H1 (cell line): ENCODE measurements at regions not wholly inside any gene's neighbourhood (a gene's known extent, or its start where the extent isn't known, plus 50 kb on each side); places are given as distances from the start of the nearest gene placed in this dataset.

Source experiments
- CTCF ChIA-PET: fragments of 300-600 bp; sonication (Branson Sonifier 250); formaldehyde crosslinking; loops from one replicate; lab custom pipeline; 2021; ENCODE audit not compliant: partially characterized antibody; lab: Charles Lee
- POLR2A ChIA-PET: fragments of 300-600 bp; sonication (Branson Sonifier 250); formaldehyde crosslinking; loops from one replicate; lab custom pipeline; 2021; ENCODE audit warnings: inconsistent platforms; ENCODE audit not compliant: partially characterized antibody; lab: Charles Lee
- DNase-seq, 2 experiments: peaks; one replicate each; pipeline versions ENCODE4 v3.0.0 to v3.0.0-alpha.2; 2010 to 2022; ENCODE audit warnings: low spot score in 2 of 2, low read depth in 1 of 2, mixed read lengths in 1 of 2
- FAIRE-seq: peaks from 2 replicates; lab custom pipeline; 2011; peaks lifted over from hg19 to GRCh38; lab: Jason Lieb, UNC
- H2AFZ ChIP-seq: 2 replicates; pipeline ENCODE4 v1.8.1; 2012; ENCODE audit warnings: low read length, inconsistent platforms
- H2AK5ac ChIP-seq: 2 replicates; pipeline ENCODE4 v1.6.1; 2013; ENCODE audit warnings: low read depth, low read length
- H2BK120ac ChIP-seq: replicated peaks from 2 replicates; pipeline ENCODE3; 2013; ENCODE audit warnings: low read depth, low read length, inconsistent platforms
- H2BK12ac ChIP-seq: 2 replicates; pipeline ENCODE4 v1.6.1; 2013; ENCODE audit warnings: low read depth, low read length
- H2BK15ac ChIP-seq: 2 replicates; pipeline ENCODE4 v1.6.1; 2013; ENCODE audit warnings: low read length
- H2BK20ac ChIP-seq: 2 replicates; pipeline ENCODE4 v1.6.1; 2013; ENCODE audit warnings: low read length
- H2BK5ac ChIP-seq: 2 replicates; pipeline ENCODE4 v1.6.1; 2013; ENCODE audit warnings: low read depth, low read length
- H3K14ac ChIP-seq: 2 replicates; pipeline ENCODE4 v1.6.1; 2013; ENCODE audit warnings: inconsistent platforms; ENCODE audit not compliant: insufficient read length
- H3K18ac ChIP-seq: 2 replicates; pipeline ENCODE4 v1.6.1; 2013; ENCODE audit warnings: low read length; ENCODE audit errors: extremely low read depth
- H3K23ac ChIP-seq: 2 replicates; pipeline ENCODE4 v1.6.1; 2013; ENCODE audit warnings: inconsistent platforms; ENCODE audit not compliant: insufficient read length
- H3K23me2 ChIP-seq: 2 replicates; pipeline ENCODE4 v1.6.1; 2013; ENCODE audit warnings: low read depth, low read length
- H3K27ac ChIP-seq: 2 replicates; pipeline ENCODE4 v1.6.1; 2011; ENCODE audit warnings: low read depth, low read length, inconsistent platforms
- H3K27me3 ChIP-seq, 4 experiments: replicated peaks in 1 of 4; 1 replicate in 1 of 4; 2 replicates in 3 of 4; pipeline versions ENCODE4 v1.6.1 to v1.8.1; 2011 to 2013; ENCODE audit warnings: low read length in 3 of 4, mild to moderate bottlenecking in 3 of 4, inconsistent platforms in 2 of 4, mixed read lengths in 2 of 4, moderate library complexity in 1 of 4; ENCODE audit not compliant: control insufficient read depth in 3 of 4, insufficient read depth in 3 of 4; ENCODE audit errors: extremely low read depth in 1 of 4
- H3K36me3 ChIP-seq, 4 experiments: 2 replicates each; pipeline versions ENCODE4 v1.6.1 to v1.8.1; 2011 to 2013; ENCODE audit warnings: mild to moderate bottlenecking in 4 of 4, low read length in 3 of 4, moderate library complexity in 2 of 4, control low read depth in 1 of 4, inconsistent platforms in 1 of 4; ENCODE audit not compliant: insufficient read depth in 4 of 4, control insufficient read depth in 2 of 4
- H3K4ac ChIP-seq: replicated peaks from 2 replicates; pipeline ENCODE3; 2013; ENCODE audit warnings: low read length, low read depth, mixed read lengths, inconsistent platforms; ENCODE audit not compliant: insufficient read length
- H3K4me1 ChIP-seq, 4 experiments: replicated peaks in 1 of 4; 1 replicate in 1 of 4; 2 replicates in 3 of 4; pipeline versions ENCODE4 v1.6.1 to v1.8.1; 2011 to 2013; ENCODE audit warnings: low read length in 3 of 4, inconsistent platforms in 2 of 4, mixed read lengths in 1 of 4; ENCODE audit not compliant: insufficient read depth in 4 of 4, control insufficient read depth in 3 of 4
- H3K4me2 ChIP-seq, 2 experiments: 2 replicates each; pipeline versions ENCODE4 v1.6.1 to v1.8.1; 2011 to 2013; ENCODE audit warnings: low read depth in 2 of 2, low read length in 2 of 2, control low read depth in 1 of 2, inconsistent platforms in 1 of 2, mild to moderate bottlenecking in 1 of 2; ENCODE audit not compliant: insufficient read depth in 1 of 2
- H3K4me3 ChIP-seq, 4 experiments: fragments of 200-600, 300-600 bp in 1 of 4; sonication (generic), shearing (Covaris generic), sonication (Bioruptor Twin) in 1 of 4; 2 replicates each; pipeline versions ENCODE4 v1.5.1 to v1.8.1; 2011 to 2016; ENCODE audit warnings: low read length in 4 of 4, low read depth in 3 of 4, control low read depth in 2 of 4, inconsistent platforms in 2 of 4, mild to moderate bottlenecking in 2 of 4, mixed read lengths in 1 of 4, moderate library complexity in 1 of 4; ENCODE audit not compliant: insufficient read depth in 2 of 4; ENCODE audit errors: extremely low read depth in 1 of 4
- H3K56ac ChIP-seq: replicated peaks from 2 replicates; pipeline ENCODE3; 2013; ENCODE audit warnings: low read depth, mild to moderate bottlenecking, mixed read lengths, low read length, inconsistent platforms; ENCODE audit not compliant: insufficient read length
- H3K79me1 ChIP-seq: 2 replicates; pipeline ENCODE4 v1.6.1; 2013; ENCODE audit warnings: low read depth, low read length, control low read depth
- H3K79me2 ChIP-seq, 2 experiments: 2 replicates each; pipeline versions ENCODE4 v1.6.1 to v1.8.1; 2012 to 2013; ENCODE audit warnings: low read length in 2 of 2, mild to moderate bottlenecking in 2 of 2, inconsistent platforms in 1 of 2; ENCODE audit not compliant: insufficient read depth in 2 of 2, control insufficient read depth in 1 of 2
- H3K9ac ChIP-seq, 4 experiments: replicated peaks in 1 of 4; 1 replicate in 1 of 4; 2 replicates in 3 of 4; pipeline versions ENCODE4 v1.6.1 to v1.8.1; 2011 to 2013; ENCODE audit warnings: low read depth in 3 of 4, low read length in 3 of 4, control low read depth in 2 of 4, mild to moderate bottlenecking in 2 of 4, moderate library complexity in 2 of 4, inconsistent platforms in 1 of 4; ENCODE audit errors: extremely low read depth in 1 of 4
- H3K9me3 ChIP-seq, 2 experiments: 2 replicates each; pipeline versions ENCODE4 v1.6.1 to v1.8.1; 2012 to 2013; ENCODE audit warnings: mild to moderate bottlenecking in 2 of 2, moderate library complexity in 2 of 2, control low read depth in 1 of 2, inconsistent platforms in 1 of 2, low read depth in 1 of 2, low read length in 1 of 2, mixed read lengths in 1 of 2; ENCODE audit not compliant: insufficient read depth in 2 of 2
- H4K20me1 ChIP-seq, 2 experiments: replicated peaks in 1 of 2; 2 replicates each; pipeline versions ENCODE3 to v1.8.1; 2011 to 2013; ENCODE audit warnings: inconsistent platforms in 2 of 2, low read length in 2 of 2, mild to moderate bottlenecking in 1 of 2; ENCODE audit not compliant: insufficient read depth in 2 of 2, control insufficient read depth in 1 of 2
- H4K5ac ChIP-seq: 2 replicates; pipeline ENCODE4 v1.6.1; 2013; ENCODE audit warnings: low read length, low read depth, mixed read lengths, inconsistent platforms; ENCODE audit not compliant: insufficient read length
- H4K8ac ChIP-seq: 2 replicates; pipeline ENCODE4 v1.8.0; 2013; ENCODE audit warnings: mild to moderate bottlenecking, moderate library complexity, low read length, inconsistent platforms; ENCODE audit not compliant: insufficient read depth; ENCODE audit errors: extremely low read depth
- H4K91ac ChIP-seq: replicated peaks from 2 replicates; pipeline ENCODE3; 2013; ENCODE audit warnings: low read length, mixed read lengths, inconsistent platforms; ENCODE audit not compliant: insufficient read length
- CBX8 ChIP-seq: fragments of 300-800, 300-1000 bp; sonication (generic); IDR thresholded peaks from 2 replicates; pipeline ENCODE4 v1.7.1; 2016; ENCODE audit warnings: low read depth, low read length, borderline replicate concordance
- CTBP2 ChIP-seq: IDR thresholded peaks from 2 replicates; pipeline ENCODE4 v1.7.0; 2011; ENCODE audit warnings: borderline replicate concordance, mild to moderate bottlenecking, moderate library complexity, mixed read lengths, low read length; ENCODE audit not compliant: insufficient read depth, insufficient read length
- HDAC2 ChIP-seq, 2 experiments: fragments of 300-600 bp in 1 of 2; sonication (generic) in 1 of 2; IDR thresholded peaks; 2 replicates each; pipeline ENCODE4 v1.6.1; 2011 to 2012; ENCODE audit warnings: low read depth in 2 of 2, low read length in 2 of 2, mild to moderate bottlenecking in 2 of 2, moderate library complexity in 2 of 2, borderline replicate concordance in 1 of 2, inconsistent platforms in 1 of 2
- POLR2A ChIP-seq, 2 experiments: IDR thresholded peaks; 1 replicate in 1 of 2; 2 replicates in 1 of 2; pipeline ENCODE4 v1.6.1; 2011; ENCODE audit warnings: low read depth in 2 of 2, low read length in 2 of 2, mild to moderate bottlenecking in 2 of 2; ENCODE audit errors: control extremely low read depth in 1 of 2
- RFX5 ChIP-seq: IDR thresholded peaks from 2 replicates; pipeline ENCODE4 v1.6.1; 2011; ENCODE audit warnings: low read depth, low read length, improper control_type of control experiment, borderline replicate concordance
- SAP30 ChIP-seq: fragments of 300-600 bp; sonication (generic); IDR thresholded peaks from 2 replicates; pipeline ENCODE4 v1.7.1; 2012; ENCODE audit warnings: low read length, moderate library complexity, mild to moderate bottlenecking, inconsistent platforms; ENCODE audit not compliant: insufficient read depth, insufficient replicate concordance
- SIX5 ChIP-seq: IDR thresholded peaks from 2 replicates; pipeline ENCODE4 v1.6.1; 2011; ENCODE audit warnings: mild to moderate bottlenecking, low read depth, low read length
- TAF1 ChIP-seq: IDR thresholded peaks from 2 replicates; pipeline ENCODE4 v1.6.1; 2011; ENCODE audit warnings: mild to moderate bottlenecking, low read depth, low read length
- TBP ChIP-seq: IDR thresholded peaks from 2 replicates; pipeline ENCODE4 v1.6.1; 2011; ENCODE audit warnings: low read depth, low read length, improper control_type of control experiment
- YY1 ChIP-seq: IDR thresholded peaks from 2 replicates; pipeline ENCODE4 v1.6.1; 2011; ENCODE audit warnings: low read depth, mild to moderate bottlenecking, low read length
- WGBS, 2 experiments: shearing (Covaris generic) in 1 of 2; methylation state at CpG; one replicate each; pipeline versions ENCODE4 v1.1.6 to v1.1.7; 2013 to 2015; ENCODE audit warnings: low lambda C conversion rate in 2 of 2, mixed read lengths in 2 of 2, inconsistent platforms in 1 of 2, low coverage in 1 of 2, missing lambda C conversion rate in 1 of 2; ENCODE audit not compliant: insufficient replicate concordance in 2 of 2, insufficient coverage in 1 of 2, insufficient read length in 1 of 2; ENCODE audit errors: extremely low coverage in 1 of 2, missing lambda C conversion rate in 1 of 2; 5-methylcytosine and 5-hydroxymethylcytosine counted together
- TF ChIP-seq, protein P1 (sequence below), 3 experiments: IDR thresholded peaks; 1 replicate in 2 of 3; 2 replicates in 1 of 3; pipeline versions ENCODE4 v1.5.1 to v1.6.1; 2011; ENCODE audit warnings: low read length in 3 of 3, mild to moderate bottlenecking in 3 of 3, inconsistent platforms in 2 of 3, low read depth in 1 of 3, moderate library complexity in 1 of 3; ENCODE audit not compliant: insufficient read depth in 1 of 3; ENCODE audit errors: control extremely low read depth in 1 of 3
- TF ChIP-seq, protein P2 (sequence below): IDR thresholded peaks from 2 replicates; pipeline ENCODE4 v1.6.1; 2012; ENCODE audit warnings: inconsistent platforms

DNA sequence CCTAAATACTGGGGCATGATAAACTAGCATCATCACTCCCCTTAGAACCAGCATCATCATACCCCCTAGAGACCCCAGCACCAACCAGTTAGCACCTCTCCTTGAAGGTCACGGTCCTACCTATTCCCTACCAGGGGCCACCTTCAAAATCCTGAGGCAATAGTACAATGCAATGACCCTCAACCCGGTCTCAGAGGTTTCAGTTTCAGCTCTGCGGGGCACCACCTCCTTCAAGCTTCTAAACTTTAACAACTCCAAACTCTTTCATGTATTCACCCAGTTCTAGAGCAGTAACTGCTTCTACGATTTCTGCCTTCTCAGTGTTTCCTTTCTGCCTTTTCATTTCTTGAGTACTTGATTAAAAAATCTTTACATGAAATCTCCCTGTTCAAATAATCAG is 130.1 kb upstream of the EPB41L4A start:
- Histone ChIP-seq H3K79me2 (no peaks in the 10 kb centered on the region), H3K79me1 (no peaks in the 10 kb centered on the region), H3K14ac (no peak overlapping the region), H3K9me3 (no peaks in the 10 kb centered on the region), H3K27me3 (no peaks in the 10 kb centered on the region), H3K4ac (no peak overlapping the region), H4K20me1 (no peaks in the 10 kb centered on the region), H2BK15ac (no peak overlapping the region), H2BK20ac (no peak overlapping the region), H2BK5ac (no peak overlapping the region), H3K18ac (no peak overlapping the region), H3K27ac (no peak overlapping the region), H2BK120ac (no peak overlapping the region), H3K4me3 (no peak overlapping the region), H4K5ac (no peak overlapping the region), H3K23me2 (no peaks in the 10 kb centered on the region), H4K8ac (no peak overlapping the region), H2BK12ac (no peak overlapping the region), H2AK5ac (no peak overlapping the region), H3K36me3 (no peaks in the 10 kb centered on the region), H3K4me2 (no peak overlapping the region), H2AFZ (no peak overlapping the region), H3K56ac (no peak overlapping the region), H4K91ac (no peak overlapping the region), H3K4me1 (no peaks in the 10 kb centered on the region), H3K23ac (no peak overlapping the region), H3K9ac (no peak overlapping the region)
- WGBS, 2 experiments = 88% methylated on average over 4 of the region's 4 CpGs; no CpG with 5 or more reads in 1 of the 2 experiments
- POLR2A ChIA-PET = no interaction called here
- FAIRE-seq = no peak
- CTCF ChIA-PET = interaction anchor here (0.6 to 13.1 kb wide), 8 partner anchors 8 to 208 kb away, joined by 3 to 126 read pairs (median 3); partner anchors contain the start of gene APC
- DNase-seq = no peak
- no peak for TF ChIP-seq RFX5
- no peak for TF ChIP-seq SIX5
- TF ChIP-seq, protein P1, sequence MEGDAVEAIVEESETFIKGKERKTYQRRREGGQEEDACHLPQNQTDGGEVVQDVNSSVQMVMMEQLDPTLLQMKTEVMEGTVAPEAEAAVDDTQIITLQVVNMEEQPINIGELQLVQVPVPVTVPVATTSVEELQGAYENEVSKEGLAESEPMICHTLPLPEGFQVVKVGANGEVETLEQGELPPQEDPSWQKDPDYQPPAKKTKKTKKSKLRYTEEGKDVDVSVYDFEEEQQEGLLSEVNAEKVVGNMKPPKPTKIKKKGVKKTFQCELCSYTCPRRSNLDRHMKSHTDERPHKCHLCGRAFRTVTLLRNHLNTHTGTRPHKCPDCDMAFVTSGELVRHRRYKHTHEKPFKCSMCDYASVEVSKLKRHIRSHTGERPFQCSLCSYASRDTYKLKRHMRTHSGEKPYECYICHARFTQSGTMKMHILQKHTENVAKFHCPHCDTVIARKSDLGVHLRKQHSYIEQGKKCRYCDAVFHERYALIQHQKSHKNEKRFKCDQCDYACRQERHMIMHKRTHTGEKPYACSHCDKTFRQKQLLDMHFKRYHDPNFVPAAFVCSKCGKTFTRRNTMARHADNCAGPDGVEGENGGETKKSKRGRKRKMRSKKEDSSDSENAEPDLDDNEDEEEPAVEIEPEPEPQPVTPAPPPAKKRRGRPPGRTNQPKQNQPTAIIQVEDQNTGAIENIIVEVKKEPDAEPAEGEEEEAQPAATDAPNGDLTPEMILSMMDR (IDR thresholded peaks at IDR 0.05; ENCODE audit: control extremely low read depth in 1 of 3, insufficient read depth in 1 of 3, low read depth in 1 of 3, low read length in 3 of 3) = no peak
- TF ChIP-seq TAF1 = no peak
- TF ChIP-seq TBP = no peak
- TF ChIP-seq POLR2A (IDR thresholded peaks at IDR 0.05; ENCODE audit: control extremely low read depth in 1 of 2, low read depth in 2 of 2, low read length in 2 of 2) = no peak
- TF ChIP-seq, protein P2, sequence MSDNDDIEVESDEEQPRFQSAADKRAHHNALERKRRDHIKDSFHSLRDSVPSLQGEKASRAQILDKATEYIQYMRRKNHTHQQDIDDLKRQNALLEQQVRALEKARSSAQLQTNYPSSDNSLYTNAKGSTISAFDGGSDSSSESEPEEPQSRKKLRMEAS = no peak
- TF ChIP-seq SAP30 = no peak
- TF ChIP-seq CTBP2 = no peak
- no peak for TF ChIP-seq YY1
- TF ChIP-seq HDAC2 (IDR thresholded peaks at IDR 0.05; ENCODE audit: borderline replicate concordance in 1 of 2, low read depth in 2 of 2, low read length in 2 of 2) = no peak
- TF ChIP-seq CBX8 = no peak
